ENCODE measurements at regions not wholly inside any gene's neighbourhood (a gene's known extent, or its start where the extent isn't known, plus 50 kb on each side); places are given as distances from the start of the nearest gene placed in this dataset.

DNA sequence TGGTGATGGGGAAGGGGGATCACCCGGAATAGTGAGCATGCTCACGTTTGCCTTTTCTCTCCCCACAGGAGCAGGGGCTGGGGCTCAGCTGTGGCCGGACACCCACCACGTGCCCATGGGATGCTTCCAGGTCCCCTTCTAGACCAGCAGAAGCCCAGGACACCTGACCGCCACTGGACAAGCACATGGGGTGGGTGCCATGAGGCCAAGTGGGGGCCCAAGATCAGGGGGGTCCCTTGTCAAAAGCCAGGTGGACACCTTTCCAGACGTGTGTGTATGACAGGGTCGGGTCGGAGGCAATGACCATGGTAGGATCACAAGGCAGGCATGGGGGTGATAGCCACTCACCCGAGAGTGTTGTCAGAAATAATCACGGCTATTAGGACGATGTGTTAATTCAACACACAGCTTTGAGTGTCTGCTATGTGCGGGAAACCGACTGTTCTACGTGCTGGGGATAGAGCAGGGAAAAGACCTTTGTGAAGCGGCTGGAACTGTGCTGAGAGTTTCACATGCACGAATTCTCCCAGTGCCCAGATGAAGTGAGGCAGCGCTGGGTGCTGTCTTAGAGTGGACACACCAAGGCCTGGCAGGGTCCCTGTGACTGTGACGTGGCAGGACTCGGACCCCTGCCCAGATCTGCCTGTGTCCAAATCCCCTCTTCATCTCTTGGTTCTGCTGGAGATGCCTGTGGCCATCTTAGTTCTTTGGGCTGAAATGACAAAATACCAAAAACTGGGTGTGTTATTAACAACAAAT lies 244.7 kb downstream of the NDUFA10 start:
- DNase-seq (ENCODE audit: low read depth in 2 of 2) = no peak

DNA sequence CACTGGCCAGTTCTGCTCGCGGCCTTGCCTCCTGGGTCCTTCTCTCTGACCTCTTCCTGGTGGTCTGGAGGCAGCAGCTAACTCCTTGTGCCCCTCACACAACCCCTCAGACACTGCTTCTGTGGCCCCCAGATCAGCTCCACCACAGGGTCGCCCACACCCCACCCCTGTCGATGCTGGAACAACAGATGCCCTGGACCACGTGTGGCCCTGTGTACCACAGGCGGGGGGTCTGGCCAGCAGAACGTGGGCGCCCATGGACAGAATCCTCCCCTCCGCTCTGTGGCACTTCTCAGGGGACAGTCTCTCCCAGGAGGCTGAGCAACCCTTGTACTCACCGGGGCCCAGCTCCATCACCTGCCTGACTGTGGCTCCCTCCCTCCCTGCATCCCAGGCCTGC lies 245.6 kb downstream of the NDUFA10 start:
- DNase-seq (ENCODE audit: low read depth in 2 of 2) = no peak

DNA sequence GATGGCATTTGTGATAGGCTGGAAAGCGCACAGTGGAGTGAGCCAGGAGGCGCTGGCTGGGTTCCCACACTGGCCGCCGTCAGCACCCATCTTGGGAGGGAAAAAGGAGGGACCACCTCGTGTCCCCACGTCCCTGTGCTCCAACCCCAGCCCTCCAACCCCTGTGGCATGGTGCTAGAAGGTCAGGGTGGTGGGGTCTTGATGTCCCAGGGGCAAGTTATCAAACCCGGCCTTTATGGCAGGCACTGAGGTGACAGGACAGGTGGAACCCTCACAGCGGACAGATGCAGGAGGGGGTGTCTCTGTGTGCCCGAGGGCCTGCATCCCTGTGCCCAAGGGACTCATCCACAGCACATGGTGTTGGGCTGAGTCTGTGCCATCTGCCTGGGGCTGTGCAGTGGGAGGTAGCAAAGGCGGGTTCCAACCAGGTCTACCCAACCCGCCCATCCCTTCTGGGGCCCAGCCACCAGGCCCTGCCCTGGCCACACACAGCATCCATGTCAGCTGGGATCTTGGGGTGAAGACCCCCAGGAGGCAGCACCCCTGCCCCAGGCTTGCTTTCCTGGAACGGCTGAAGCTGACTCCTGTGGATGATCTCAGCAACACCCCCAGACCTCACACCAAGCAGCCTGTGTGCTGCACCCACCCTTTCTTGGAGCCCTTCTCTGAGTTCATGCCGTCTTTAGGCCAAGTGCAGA lies 246.1 kb downstream of the NDUFA10 start:
- DNase-seq (ENCODE audit: low read depth in 2 of 2) = no peak

DNA sequence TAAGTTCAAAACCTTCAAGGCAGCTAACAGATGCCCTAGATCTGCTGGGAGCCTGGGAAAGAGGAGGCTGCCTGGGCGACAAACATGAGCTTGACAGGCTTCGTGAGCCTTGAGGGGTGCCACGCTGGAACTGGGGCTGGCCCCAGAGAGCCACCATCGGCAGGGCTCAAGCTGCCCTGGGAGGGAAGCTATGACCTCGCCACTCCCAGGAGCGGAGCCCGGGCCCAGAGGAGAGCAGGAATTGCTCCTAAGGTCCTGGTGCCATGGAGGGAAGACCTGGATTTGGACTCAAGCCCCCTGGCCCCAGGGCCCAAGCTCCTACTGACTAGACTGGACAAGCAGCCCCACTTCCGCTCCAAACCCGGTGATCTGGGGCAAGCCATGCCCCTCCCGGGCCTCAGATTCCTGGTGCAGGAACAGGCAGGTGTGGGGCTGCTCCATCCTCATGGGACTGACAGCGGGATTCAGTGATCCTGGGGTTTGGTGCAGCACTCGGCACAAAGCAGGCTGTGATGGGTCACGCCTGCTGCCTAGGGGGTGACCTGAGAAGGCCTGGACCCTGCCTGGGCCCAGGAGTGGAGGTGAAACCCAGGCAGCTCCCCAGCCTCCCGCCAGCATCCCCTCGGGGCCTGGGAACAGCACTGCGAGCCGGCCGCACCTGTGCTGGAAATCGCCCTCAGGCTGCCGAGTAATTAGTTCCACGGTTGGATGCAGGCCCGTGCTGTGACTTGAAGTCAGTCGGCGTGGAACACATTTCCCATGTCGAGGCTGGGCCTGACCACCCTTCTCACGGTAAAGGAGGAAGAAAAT lies 246.9 kb downstream of the NDUFA10 start:
- no peak for DNase-seq (ENCODE audit: low read depth in 2 of 2)

DNA sequence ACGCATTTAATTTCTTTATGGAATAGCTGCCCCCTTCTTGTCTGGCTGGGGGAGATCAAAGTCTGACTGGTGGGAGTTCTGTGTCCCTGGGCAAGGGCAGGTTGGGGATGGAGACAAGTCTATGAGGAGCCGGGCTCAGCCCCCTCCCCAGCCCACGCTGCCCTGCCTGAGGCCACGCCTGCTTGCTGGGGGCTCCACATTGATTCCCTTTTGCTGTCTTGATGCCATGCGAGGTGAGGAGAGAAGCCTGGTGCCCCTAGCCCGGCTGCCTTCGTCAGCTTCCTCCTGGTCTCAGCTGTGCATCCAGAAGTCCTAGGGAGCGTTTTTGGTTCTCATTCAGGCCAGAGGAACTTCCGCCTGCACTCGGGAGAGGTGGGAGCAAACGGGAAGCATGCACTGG lies 247.9 kb downstream of the NDUFA10 start:
- no peak for DNase-seq (ENCODE audit: low read depth in 2 of 2)

DNA sequence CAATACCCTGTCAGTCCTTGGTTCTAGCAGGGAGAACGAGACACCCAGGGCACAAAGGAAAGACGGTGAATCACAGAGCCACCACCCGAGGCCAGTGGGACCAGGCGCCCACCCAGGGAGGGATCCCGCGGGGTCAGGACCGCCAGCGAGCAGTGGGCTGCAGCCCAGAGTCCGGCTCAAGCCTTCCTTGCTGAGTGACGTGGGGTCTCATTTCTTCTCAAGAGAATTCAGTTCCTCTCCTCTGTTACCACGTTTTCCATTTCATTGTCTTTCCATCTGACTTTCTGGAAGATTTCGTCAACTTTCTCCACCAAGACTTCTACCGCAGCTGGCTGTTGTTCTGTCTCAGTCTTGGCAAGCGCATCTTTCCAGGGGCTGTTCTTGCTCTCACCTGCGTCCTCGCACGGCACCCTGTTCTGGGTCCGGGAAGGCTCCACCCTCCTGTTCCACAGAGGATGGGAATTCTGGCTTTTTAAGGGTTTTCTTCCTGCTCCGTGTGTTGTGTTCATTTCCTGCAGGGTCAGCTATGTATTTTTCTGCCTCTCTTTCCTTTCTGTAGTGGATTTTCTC lies 248.6 kb downstream of the NDUFA10 start:
- DNase-seq (ENCODE audit: low read depth in 2 of 2) = no peak

DNA sequence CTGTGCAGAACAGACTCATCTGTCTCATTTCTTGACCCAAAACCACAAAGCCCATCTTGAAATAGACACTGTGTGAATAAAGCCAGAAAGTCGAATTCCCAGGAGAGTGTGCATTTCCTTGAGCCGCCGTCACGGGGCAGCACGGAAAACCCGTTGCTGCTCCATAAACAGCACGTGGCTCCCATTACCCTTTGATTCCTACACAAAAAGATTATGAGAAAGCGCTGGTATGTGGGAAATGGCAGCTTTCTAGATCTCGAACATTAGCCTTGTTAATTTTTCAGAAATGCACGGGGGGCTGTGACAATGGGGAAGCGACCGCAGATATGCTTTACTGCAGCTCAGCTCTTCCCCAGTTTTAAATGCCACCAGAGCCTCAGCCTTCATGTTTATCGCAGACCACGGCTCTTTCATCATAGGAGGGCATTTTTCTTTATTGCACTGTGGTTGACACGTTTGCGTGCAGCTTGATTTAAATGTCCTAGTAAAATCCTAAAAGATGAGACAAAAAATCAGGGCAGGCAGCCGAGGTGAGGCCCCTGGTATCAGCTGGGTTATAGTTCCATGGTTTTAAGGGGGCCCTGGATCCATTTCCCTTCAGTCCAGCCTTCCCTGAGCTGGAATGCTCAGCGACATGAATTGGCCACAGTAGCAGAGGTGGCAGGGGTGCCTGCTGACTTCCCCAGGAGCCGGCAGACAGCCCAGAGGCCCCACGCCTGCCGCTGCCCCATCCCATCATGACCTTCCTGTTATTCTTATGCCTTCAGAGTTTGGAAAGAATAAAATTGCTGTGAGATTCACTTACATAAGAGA lies 249.3 kb downstream of the NDUFA10 start:
- DNase-seq (ENCODE audit: low read depth in 2 of 2) = no peak

DNA sequence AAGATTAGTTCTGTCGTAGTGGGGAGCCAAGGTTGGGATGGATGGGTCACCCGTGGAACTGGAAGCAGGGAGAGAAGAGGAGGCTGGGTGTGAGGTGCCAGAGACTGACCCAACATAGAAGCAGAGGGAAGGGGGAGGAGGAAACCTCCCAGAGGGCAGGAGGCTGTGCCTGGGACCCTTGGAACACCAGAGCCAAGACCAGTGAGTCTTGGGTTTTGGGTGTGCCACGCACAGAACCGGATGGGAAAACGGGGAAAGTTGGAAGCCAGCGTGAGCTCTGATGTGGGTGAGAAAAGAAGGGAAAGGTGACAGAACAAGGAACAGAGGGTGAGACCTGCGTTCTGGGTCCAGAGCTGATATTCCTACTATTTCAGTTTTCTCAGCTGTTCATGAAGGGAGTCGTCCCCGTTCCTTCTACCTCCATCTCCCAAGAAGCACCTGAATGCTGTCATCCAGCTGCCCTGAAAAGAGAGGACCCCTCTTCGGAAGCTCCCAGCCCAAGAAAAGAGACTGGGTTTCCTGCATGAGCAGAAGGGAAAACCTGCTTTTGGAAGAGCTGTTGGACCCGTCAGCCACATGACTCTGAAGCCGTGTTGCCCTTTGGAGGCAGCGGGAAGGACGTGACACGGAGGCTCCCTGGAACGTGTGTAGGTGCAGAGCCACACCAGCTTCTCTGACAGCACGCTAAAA lies 250.1 kb downstream of the NDUFA10 start:
- DNase-seq (ENCODE audit: low read depth in 2 of 2) = no peak

DNA sequence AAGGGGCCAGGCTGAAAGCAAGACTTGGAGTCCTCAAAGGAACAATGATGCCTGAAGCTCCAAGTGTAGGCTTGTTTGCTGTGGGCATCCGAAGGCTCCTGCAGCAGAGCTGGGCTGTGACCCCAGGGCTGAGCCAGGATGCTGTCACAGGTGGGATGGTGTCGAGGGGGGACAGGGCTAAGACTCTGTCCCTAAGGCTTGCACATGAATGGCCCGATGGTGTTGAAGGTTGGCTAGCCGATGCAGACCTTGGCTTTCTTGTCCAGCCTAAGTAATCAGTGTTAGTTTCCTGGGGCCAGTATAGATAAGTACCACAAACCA lies 251.0 kb downstream of the NDUFA10 start:
- DNase-seq (ENCODE audit: low read depth in 2 of 2) = no peak

DNA sequence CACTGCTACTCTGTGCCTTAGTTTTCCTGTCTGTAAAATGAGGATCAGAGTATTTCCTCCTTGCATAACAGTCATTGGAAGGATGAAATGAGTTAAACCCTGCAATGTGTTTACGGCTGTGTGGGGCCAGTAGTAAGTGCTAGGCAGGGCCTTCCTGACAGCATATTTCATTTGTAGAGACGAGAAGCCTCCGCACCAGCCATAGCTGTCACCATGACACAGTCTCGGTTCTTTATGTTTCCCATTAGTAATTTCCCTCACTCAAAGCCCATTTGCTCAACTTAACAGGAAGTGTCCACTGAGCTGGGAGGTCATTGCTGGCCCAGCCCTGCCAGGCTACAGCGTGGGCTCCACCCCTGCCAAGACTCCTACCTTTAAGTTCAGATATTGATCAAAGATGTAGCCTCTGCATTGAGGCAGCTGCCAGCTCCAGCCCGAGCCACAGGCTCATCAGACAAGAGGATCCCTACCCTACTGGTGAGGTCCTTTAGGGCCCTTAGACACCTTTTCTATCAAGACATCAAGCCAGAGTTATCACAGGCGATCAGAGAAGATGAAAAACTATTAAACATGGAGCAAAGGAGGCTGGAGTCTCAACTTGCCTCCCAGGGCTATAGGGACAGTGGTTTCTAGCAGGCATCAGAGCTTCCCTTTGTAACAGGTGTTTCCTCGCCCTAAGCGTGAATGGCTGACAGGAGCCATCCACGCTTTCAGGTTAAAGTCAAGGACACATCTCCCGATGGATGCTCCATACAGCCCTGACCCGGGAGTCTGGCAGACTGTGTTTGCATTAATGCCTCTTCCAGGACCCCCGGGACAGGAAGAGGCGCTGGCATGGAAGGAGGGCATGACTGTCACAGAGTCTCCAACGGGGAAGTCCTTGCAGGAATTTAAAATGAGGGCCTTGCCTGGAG lies 251.7 kb downstream of the NDUFA10 start:
- DNase-seq (ENCODE audit: low read depth in 2 of 2) = no peak

DNA sequence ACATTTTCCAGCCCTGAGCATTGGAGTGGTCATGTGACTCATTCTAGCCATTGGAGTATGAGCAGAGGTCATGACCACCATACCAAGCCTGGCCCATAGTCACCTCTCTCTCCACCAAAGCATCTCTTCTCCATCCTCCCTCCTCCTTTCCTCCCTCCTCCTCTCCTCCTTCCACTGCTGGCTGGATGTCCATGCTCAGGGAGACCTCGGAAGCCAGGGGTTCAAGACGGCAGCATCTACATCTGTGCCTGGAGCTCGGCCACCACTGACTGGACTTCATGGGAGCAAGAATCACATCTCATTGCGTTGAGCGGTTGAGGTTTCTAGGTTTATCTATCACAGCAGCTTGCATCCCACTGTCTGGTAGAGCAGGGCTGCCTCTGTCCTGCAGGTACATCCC lies 252.4 kb downstream of the NDUFA10 start:
- no peak for DNase-seq (ENCODE audit: low read depth in 2 of 2)

DNA sequence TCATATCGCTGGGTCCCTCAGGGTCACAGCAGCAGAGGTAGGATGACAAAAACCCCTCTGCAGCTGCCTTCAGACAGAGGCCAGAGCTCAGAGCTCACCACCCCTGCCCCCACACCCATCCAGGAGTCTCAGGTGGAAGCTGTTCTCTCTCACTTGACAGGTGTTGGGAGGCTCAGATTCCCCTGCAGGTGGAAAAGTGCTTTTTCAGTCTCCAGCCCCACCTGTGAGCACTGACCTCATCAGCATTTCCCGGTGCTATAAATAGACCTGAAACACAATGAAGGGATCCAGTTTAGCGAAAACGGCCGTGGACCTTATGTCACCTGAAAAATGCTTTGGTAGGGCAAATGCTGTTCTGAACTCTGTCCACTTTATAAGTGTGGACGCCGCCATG lies 254.9 kb downstream of the NDUFA10 start:
- no peak for DNase-seq (ENCODE audit: low read depth in 2 of 2)

DNA sequence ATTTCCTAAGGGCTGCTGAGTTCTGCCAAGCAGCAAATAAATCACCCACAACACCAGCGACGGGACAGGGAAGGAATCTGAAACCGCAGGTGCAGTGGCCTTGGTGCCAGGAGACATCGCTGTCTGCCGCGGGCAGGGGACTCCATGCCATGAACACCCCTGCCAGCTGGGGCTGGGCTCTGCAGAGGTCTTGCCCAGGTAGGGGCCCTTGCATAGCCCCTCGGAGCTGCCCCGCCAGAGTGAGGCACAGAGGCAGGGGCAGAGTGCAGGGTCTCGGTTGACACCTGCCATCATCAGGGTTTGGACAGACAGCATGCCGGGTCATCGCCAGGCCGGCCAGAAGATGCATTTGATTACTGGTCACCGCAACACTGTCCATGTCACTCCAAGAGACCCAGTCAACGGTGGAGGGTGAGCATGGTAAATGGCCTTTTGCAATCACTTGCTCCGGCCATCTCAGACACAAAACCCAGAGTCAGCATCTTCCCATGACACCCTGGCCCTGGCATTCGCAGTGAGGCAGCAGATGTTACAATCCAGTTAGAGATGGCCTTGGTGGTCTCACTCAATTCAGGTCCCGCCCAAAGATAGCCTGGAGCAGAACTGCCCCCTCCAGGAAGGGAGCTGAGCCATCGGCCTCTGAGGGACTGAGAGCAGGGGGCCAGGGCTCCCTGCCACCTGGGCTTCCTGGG lies 255.4 kb downstream of the NDUFA10 start:
- no peak for DNase-seq (ENCODE audit: low read depth in 2 of 2)

DNA sequence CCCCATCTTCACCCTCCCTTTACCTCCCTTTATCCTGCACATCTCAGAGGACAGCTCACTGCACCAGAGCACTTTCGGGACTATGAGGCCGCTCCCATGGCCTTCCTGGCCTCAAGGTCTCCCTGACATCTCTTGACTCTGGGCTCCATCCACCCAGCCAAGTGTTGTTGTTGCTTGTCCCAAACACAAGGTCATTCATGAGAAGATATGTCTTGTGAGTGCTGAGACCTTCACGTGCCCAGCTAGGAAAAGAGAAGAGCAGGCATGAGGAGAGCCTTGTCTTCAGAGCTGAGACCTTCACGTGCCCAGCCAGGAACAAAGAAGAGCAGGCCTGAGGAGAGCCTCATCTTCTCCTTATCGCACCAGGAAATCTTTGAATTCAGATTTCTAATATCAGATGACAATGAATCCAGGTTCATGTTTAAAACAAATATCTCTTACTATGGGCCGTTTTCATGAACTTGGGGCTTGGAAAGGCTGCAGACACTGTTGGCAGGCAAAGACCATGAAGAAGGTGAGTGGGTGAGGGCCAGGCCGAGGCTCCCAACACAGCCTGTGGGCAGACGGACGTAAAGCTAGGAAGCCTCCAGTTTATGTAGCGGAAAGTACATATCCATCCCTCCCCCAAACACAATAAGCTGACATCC lies 256.1 kb downstream of the NDUFA10 start:
- no peak for DNase-seq (ENCODE audit: low read depth in 2 of 2)

DNA sequence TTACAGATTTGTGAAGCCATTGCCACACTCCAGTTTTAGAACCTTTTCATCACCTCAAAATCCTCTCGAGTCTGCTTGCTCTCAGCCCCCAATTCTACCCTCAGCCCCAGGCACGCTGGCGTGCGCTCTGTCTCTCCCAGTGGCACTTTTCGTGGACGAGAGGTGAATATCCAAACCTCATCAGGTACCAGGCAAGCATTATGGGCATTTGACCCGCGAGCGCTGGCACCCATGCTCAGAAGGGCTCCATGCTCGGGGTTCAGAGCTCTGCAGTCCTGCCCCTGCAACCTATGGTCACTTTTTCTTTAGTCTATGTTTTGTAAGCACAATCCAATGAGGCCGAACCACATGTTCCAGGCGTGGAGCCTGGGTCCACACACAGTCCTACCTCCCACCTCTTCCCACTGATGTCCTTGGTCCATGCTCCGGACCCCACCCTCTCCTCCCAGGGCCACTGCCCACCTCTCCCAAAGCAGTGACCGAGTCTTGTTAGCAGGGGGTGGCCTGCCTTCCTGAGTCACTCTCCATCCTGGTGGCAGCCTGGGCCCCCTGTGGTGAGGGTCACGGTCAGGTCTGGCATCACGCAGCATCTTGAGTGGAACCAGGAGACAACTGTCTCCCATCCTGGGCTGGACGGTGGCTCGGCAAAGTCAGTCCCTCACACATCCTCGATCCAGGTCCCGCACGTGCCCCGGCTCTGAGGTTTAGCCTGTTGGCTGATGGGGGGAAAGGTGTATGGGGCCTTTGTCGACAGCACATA lies 256.9 kb downstream of the NDUFA10 start:
- no peak for DNase-seq (ENCODE audit: low read depth in 2 of 2)

DNA sequence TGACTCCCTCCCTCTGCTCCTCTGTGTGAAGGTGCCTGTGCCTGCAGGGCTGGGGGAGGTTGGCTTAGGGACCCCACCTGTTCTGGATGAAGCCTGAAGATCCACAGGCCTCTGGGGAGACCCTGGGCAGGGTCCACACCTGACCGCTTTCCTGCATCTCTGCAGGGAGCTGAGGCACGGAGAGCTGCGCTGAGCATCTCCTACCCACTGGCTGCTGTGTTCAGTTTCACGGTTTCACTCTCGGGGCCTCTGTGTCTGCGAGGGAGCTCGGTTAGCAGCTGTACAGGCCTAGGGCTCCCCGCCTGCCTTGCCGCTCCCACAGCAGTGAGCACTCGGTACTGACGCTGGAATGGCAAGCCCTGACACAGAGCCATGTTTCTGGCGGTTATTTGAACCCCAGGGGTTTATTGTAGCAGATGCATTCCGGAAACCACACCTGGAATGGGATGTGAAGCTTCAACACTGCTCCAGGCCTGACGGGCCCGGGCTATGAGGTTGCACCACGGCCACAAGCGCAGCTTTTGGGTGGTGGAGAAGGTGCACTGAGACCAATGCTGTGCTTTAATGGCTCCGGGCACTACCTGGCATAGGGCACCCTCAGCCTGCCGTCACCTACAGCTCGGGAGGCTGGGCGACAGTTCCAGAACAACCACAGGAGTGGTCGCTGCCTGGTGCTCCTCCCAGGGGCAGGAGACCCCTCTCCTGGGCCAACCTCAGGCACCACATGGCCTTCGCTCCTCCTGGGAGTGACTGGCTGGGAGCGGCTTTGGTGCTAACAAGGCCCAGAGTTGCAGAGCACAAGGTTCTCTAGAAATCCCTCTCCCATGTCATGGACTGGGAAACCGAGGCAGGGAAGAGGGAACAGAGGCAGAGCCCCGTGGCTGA lies 257.9 kb downstream of the NDUFA10 start:
- DNase-seq (ENCODE audit: low read depth in 2 of 2) = no peak

DNA sequence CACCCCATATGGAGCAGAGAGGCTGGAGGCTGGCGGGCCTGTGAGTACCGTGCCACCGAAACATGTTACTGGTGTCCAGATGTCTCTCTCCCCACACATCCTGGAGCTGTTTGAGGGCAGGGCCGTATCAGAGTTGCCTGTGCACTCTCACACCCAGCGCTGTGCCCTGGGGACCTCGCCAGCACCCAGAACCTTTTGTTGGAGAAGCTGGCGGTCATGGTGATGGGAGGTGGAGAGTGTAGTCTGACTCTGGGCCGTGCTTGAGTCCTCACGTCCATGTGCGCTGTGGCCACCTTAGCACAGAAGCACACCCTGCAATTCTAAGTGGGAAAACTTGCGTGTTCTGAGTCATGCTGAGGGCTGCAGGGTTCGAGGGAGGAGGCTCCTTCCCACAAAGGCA lies 259.2 kb downstream of the NDUFA10 start:
- no peak for DNase-seq (ENCODE audit: low read depth in 2 of 2)
